Epithelial cell of prostate (primary cell): ENCODE measurements at regions not wholly inside any gene's neighbourhood (a gene's known extent, or its start where the extent isn't known, plus 50 kb on each side); places are given as distances from the start of the nearest gene placed in this dataset.
A peak's percentile ranks its signal among the peaks of the same experiment; 100 is the strongest.
"Not testable (repeated sequence)": the region's sequence is repeated elsewhere in the genome, so short reads cannot be mapped to it uniquely, and the experiment has no call there.

Experiments
- DNase-seq: peaks from one replicate; pipeline ENCODE4 v3.0.0-alpha.2; 2011; ENCODE audit warnings: low read depth, low spot score
- H3K27ac ChIP-seq: fragments of 450-650 bp; 2 replicates; pipeline ENCODE4 v1.5.1; 2017; ENCODE audit warnings: mild to moderate bottlenecking

GRCh38 chrX:22520128-22520828 is 247.6 kb downstream of the CBLL2 start:
- peak; percentile 68 for DNase-seq
- peak overlapping the region; percentile 88 for H3K27ac ChIP-seq

- peak; percentile 83 for DNase-seq
Observed at GRCh38 chrX:22526339-22526738, 253.6 kb downstream of the CBLL2 start.

GRCh38 chrX:22527302-22527701 is 254.6 kb downstream of the CBLL2 start:
- peak overlapping the region; percentile 97 for H3K27ac ChIP-seq
- DNase-seq: no peak

More at GRCh38 chrX:22526339-22526738, 253.6 kb downstream of the CBLL2 start:
- peak overlapping the region; percentile 97 for H3K27ac ChIP-seq

- DNase-seq: no peak
- H3K27ac ChIP-seq: peak overlapping the region; percentile 62
Observed at GRCh38 chrX:22533898-22534297, 261.2 kb downstream of the CBLL2 start.

GRCh38 chrX:22534643-22535042 is 261.9 kb downstream of the CBLL2 start:
- peak; percentile 37 for DNase-seq
- peak overlapping the region; percentile 62 for H3K27ac ChIP-seq

GRCh38 chrX:22536746-22537304 is 264.1 kb downstream of the CBLL2 start:
- DNase-seq: no peak
- peak overlapping the region; percentile 62 for H3K27ac ChIP-seq

GRCh38 chrX:22538580-22538979 is 265.9 kb downstream of the CBLL2 start:
- H3K27ac ChIP-seq: no peak overlapping the region

GRCh38 chrX:22541926-22542325 is 269.2 kb downstream of the CBLL2 start:
- H3K27ac ChIP-seq: no peak overlapping the region
- DNase-seq: no peak

More at GRCh38 chrX:22538580-22538979, 265.9 kb downstream of the CBLL2 start:
- DNase-seq: no peak

- no peak overlapping the region for H3K27ac ChIP-seq
Observed at GRCh38 chrX:22542641-22543040, 269.9 kb downstream of the CBLL2 start.

GRCh38 chrX:22559506-22559905 is 286.8 kb downstream of the CBLL2 start:
- H3K27ac ChIP-seq: no peak overlapping the region
- no peak for DNase-seq

More at GRCh38 chrX:22542641-22543040, 269.9 kb downstream of the CBLL2 start:
- no peak for DNase-seq

- DNase-seq: no peak
Observed at GRCh38 chrX:22575161-22575845, 302.6 kb downstream of the CBLL2 start.

GRCh38 chrX:22577181-22577580 is 304.5 kb downstream of the CBLL2 start:
- peak overlapping the region; percentile 86 for H3K27ac ChIP-seq
- DNase-seq: peak; percentile 36

More at GRCh38 chrX:22575161-22575845, 302.6 kb downstream of the CBLL2 start:
- H3K27ac ChIP-seq: peak overlapping the region; percentile 86

- H3K27ac ChIP-seq: no peak overlapping the region
- DNase-seq: no peak
Observed at GRCh38 chrX:22585831-22586230, 313.1 kb downstream of the CBLL2 start.

GRCh38 chrX:22589845-22590244 is 317.1 kb downstream of the CBLL2 start:
- DNase-seq: no peak
- no peak overlapping the region for H3K27ac ChIP-seq

GRCh38 chrX:22594766-22595165 is 322.1 kb downstream of the CBLL2 start:
- H3K27ac ChIP-seq: no peak overlapping the region
- no peak for DNase-seq

GRCh38 chrX:22603060-22603459 is 330.3 kb downstream of the CBLL2 start:
- no peak for DNase-seq
- H3K27ac ChIP-seq: no peak overlapping the region

GRCh38 chrX:22609452-22609851 is 336.7 kb downstream of the CBLL2 start:
- not testable (repeated sequence) for DNase-seq, H3K27ac ChIP-seq

- no peak for DNase-seq
- H3K27ac ChIP-seq: no peak overlapping the region
Observed at GRCh38 chrX:22616867-22617266, 344.2 kb downstream of the CBLL2 start.

- H3K27ac ChIP-seq: no peak overlapping the region
- DNase-seq: no peak
Observed at GRCh38 chrX:22627576-22627975, 354.9 kb downstream of the CBLL2 start.

- no peak for DNase-seq
- no peak overlapping the region for H3K27ac ChIP-seq
Observed at GRCh38 chrX:22628275-22628674, 355.6 kb downstream of the CBLL2 start.

GRCh38 chrX:22629105-22629725 is 356.5 kb downstream of the CBLL2 start:
- DNase-seq: peak; percentile 18
- H3K27ac ChIP-seq: peak overlapping the region; percentile 47
